GM12865 (cell line): ENCODE measurements at regions not wholly inside any gene's neighbourhood (a gene's known extent, or its start where the extent isn't known, plus 50 kb on each side); places are given as distances from the start of the nearest gene placed in this dataset.

Source experiments
- DNase-seq: peaks from one replicate; pipeline ENCODE4 v3.0.0; 2010; ENCODE audit warnings: low read depth
- H3K4me3 ChIP-seq: 2 replicates; pipeline ENCODE4 v1.5.1; 2011; ENCODE audit warnings: mild to moderate bottlenecking, low read depth, low read length, control low read depth
- CTCF ChIP-seq: IDR thresholded peaks from 2 replicates; pipeline ENCODE4 v1.5.1; 2011; ENCODE audit warnings: low read length, control low read depth, low read depth, inconsistent platforms; ENCODE audit not compliant: insufficient read depth; ENCODE audit errors: missing control alignments

DNA sequence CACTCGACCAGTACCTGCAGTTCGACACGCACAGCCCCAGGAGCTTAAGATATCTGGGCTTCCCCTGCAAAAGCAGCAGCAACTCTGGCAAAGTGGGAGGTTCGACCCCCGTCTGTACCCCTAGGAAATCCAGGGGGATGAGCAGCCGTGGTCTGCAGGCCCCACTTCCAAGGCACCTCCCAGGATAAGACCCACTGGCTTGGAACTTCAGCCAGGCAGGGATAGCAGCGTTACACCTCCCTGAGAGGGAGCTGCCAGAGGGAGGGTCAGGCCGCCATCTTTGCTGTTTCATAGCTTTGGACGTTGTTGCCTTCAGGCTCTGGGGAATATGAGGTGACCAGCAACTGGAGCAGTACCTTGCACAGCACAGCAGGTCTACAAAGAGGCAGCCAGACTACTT is 351.1 kb downstream of the SOX11 start:
- no peak for DNase-seq
- TF ChIP-seq CTCF, result no peak
- no peak overlapping the region for H3K4me3 ChIP-seq

GRCh38 chr2:6052649-6053048 is 360.5 kb downstream of the SOX11 start:
- H3K4me3 ChIP-seq, result no peak overlapping the region
- no peak for DNase-seq
- no peak for TF ChIP-seq CTCF

- no peak for DNase-seq
- TF ChIP-seq CTCF, result no peak
- no peak overlapping the region for H3K4me3 ChIP-seq
Observed at GRCh38 chr2:6053743-6054142, 361.6 kb downstream of the SOX11 start.

GRCh38 chr2:6054161-6054671 is 362.0 kb downstream of the SOX11 start:
- DNase-seq, result no peak
- TF ChIP-seq CTCF, result no peak
- H3K4me3 ChIP-seq, result no peak overlapping the region

DNA sequence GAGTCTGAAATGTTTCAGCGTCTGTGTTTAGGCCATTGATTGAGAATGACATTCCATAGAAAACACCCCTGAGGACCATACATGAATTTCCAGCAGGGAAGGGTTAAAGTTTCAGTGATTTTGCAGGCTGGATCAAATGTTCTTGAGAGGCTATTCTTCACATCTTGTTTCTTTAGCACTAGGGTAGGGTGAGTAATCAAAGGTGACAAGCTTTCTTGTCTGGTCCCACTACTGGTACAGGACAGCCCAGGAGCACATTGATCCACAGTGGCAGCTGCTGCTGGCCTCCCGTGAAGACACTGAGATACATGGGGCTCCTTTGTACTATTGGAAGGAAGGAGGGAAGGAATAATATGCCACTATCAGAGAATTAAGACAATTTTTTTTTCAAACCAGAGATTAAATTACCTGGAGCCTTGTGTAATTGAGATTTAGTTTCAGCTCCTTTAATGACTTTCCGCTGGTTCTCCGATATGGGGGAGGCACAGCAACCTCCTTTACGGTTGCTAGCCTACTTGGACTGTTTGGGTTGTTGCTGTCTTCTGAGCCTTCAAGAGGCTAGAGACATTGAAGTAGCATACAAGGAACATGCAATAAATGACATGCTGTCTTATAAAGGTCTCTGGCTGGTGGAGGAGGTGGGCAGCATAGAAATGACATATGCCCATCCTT is 368.9 kb downstream of the SOX11 start:
- DNase-seq, result no peak

GRCh38 chr2:6064757-6065156 is 372.6 kb downstream of the SOX11 start:
- TF ChIP-seq CTCF, result no peak
- no peak for DNase-seq
- H3K4me3 ChIP-seq, result no peak overlapping the region

More for the DNA sequence above, 368.9 kb downstream of the SOX11 start:
- H3K4me3 ChIP-seq, result no peak overlapping the region
- TF ChIP-seq CTCF, result no peak

DNA sequence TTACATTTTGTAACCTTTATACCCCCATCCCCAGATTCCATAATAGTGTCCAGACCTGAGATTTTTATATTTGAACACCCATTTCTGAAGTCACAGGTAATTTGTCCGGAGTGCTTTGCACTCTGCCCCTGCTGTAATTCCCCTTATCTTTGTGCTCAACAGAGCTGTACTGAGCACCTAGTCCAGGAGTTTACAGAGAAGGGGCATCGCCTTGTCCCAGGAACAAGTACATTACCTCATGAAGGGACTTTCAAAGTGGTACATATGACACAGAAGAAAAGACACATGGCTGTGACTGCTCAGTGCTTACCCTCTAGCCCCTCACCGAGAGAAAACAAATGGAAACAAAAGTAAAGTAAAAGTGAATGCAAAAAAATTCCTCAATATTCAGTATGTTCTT is 373.5 kb downstream of the SOX11 start:
- DNase-seq, result no peak
- TF ChIP-seq CTCF, result no peak

More for the DNA sequence above, 373.5 kb downstream of the SOX11 start:
- no peak overlapping the region for H3K4me3 ChIP-seq
